H9 (cell line): ENCODE measurements at regions not wholly inside any gene's neighbourhood (a gene's known extent, or its start where the extent isn't known, plus 50 kb on each side); places are given as distances from the start of the nearest gene placed in this dataset.

Source experiments
- DNase-seq: peaks from one replicate; pipeline ENCODE4 v3.0.0-alpha.2; 2017
- H2AFZ ChIP-seq: one replicate; pipeline ENCODE4 v1.6.1; 2013; ENCODE audit warnings: mild to moderate bottlenecking, low read length, control low read depth, moderate library complexity
- H2AK5ac ChIP-seq: 2 replicates; pipeline ENCODE4 v1.6.1; 2013; ENCODE audit warnings: low read length, control low read depth, mixed read lengths; ENCODE audit not compliant: insufficient read length
- H2BK120ac ChIP-seq: one replicate; pipeline ENCODE4 v1.6.1; 2013; ENCODE audit warnings: low read depth, mild to moderate bottlenecking, low read length, control low read depth, inconsistent platforms; ENCODE audit not compliant: poor library complexity, severe bottlenecking
- H2BK12ac ChIP-seq: 2 replicates; pipeline ENCODE4 v1.6.1; 2013; ENCODE audit warnings: low read length, control low read depth, mixed read lengths, low read depth; ENCODE audit not compliant: insufficient read length
- H2BK15ac ChIP-seq: 2 replicates; pipeline ENCODE4 v1.6.1; 2013; ENCODE audit warnings: low read depth, low read length, control low read depth
- H2BK20ac ChIP-seq: one replicate; pipeline ENCODE4 v1.6.1; 2013; ENCODE audit warnings: low read depth, mild to moderate bottlenecking, low read length, control low read depth, inconsistent platforms; ENCODE audit not compliant: poor library complexity, severe bottlenecking
- H2BK5ac ChIP-seq: 2 replicates; pipeline ENCODE4 v1.6.1; 2013; ENCODE audit warnings: low read length, control low read depth, mixed read lengths; ENCODE audit not compliant: insufficient read length
- H3K14ac ChIP-seq: 2 replicates; pipeline ENCODE4 v1.6.1; 2013; ENCODE audit warnings: low read length, control low read depth; ENCODE audit not compliant: insufficient read depth
- H3K18ac ChIP-seq: 2 replicates; pipeline ENCODE4 v1.6.1; 2013; ENCODE audit warnings: low read depth, mild to moderate bottlenecking, mixed read lengths, low read length, control low read depth; ENCODE audit not compliant: insufficient read length
- H3K23ac ChIP-seq: 2 replicates; pipeline ENCODE4 v1.6.1; 2013; ENCODE audit warnings: low read length, control low read depth, mixed read lengths, low read depth; ENCODE audit not compliant: insufficient read length
- H3K23me2 ChIP-seq: 2 replicates; pipeline ENCODE4 v1.6.1; 2013; ENCODE audit warnings: low read depth, mild to moderate bottlenecking, mixed read lengths, low read length, control low read depth; ENCODE audit not compliant: insufficient read length, poor library complexity, severe bottlenecking
- H3K27ac ChIP-seq: 2 replicates; pipeline ENCODE4 v1.5.1; 2013; ENCODE audit warnings: low read length, control low read depth, mixed read lengths, low read depth; ENCODE audit not compliant: insufficient read length
- H3K27me3 ChIP-seq: 2 replicates; pipeline ENCODE4 v1.6.1; 2013; ENCODE audit warnings: low read length, control low read depth, inconsistent platforms; ENCODE audit not compliant: insufficient read depth
- H3K4ac ChIP-seq: 2 replicates; pipeline ENCODE4 v1.6.1; 2013; ENCODE audit warnings: low read depth, mild to moderate bottlenecking, control low read depth, inconsistent platforms, low read length, moderate library complexity
- H3K4me1 ChIP-seq: 2 replicates; pipeline ENCODE4 v1.6.1; 2013; ENCODE audit warnings: low read length, control low read depth, inconsistent platforms; ENCODE audit not compliant: insufficient read depth
- H3K4me2 ChIP-seq: 2 replicates; pipeline ENCODE4 v1.6.1; 2013; ENCODE audit warnings: low read length, control low read depth, mixed read lengths; ENCODE audit not compliant: insufficient read length, insufficient read depth
- H3K56ac ChIP-seq: 2 replicates; pipeline ENCODE4 v1.6.1; 2013; ENCODE audit warnings: low read depth, mild to moderate bottlenecking, mixed read lengths, low read length, control low read depth; ENCODE audit not compliant: insufficient read length
- H3K79me1 ChIP-seq: 2 replicates; pipeline ENCODE4 v1.6.1; 2013; ENCODE audit warnings: low read depth, mild to moderate bottlenecking, moderate library complexity, low read length, control low read depth, inconsistent platforms; ENCODE audit not compliant: insufficient read depth, poor library complexity, severe bottlenecking
- H3K79me2 ChIP-seq: 2 replicates; pipeline ENCODE4 v1.6.1; 2013; ENCODE audit warnings: low read length, control low read depth, inconsistent platforms; ENCODE audit not compliant: insufficient read depth
- H3K9ac ChIP-seq: 2 replicates; pipeline ENCODE4 v1.6.1; 2013; ENCODE audit warnings: low read length, control low read depth, mixed read lengths; ENCODE audit not compliant: insufficient read length; ENCODE audit errors: extremely low read depth
- H3K9me3 ChIP-seq: one replicate; pipeline ENCODE4 v1.6.1; 2013; ENCODE audit warnings: low read depth, low read length, inconsistent platforms; ENCODE audit not compliant: control insufficient read depth
- H3T11ph ChIP-seq: one replicate; pipeline ENCODE4 v1.6.1; 2013; ENCODE audit warnings: mild to moderate bottlenecking, low read length, control low read depth, inconsistent platforms
- H4K20me1 ChIP-seq: one replicate; pipeline ENCODE4 v1.6.1; 2013; ENCODE audit not compliant: control insufficient read depth, insufficient read length, insufficient read depth
- H4K5ac ChIP-seq: 2 replicates; pipeline ENCODE4 v1.6.1; 2013; ENCODE audit warnings: low read depth, mild to moderate bottlenecking, mixed read lengths, low read length, control low read depth; ENCODE audit not compliant: insufficient read length
- H4K8ac ChIP-seq: replicated peaks from 2 replicates; pipeline ENCODE4 v1.6.1; 2013; ENCODE audit warnings: low read length, control low read depth, mixed read lengths, low read depth; ENCODE audit not compliant: insufficient read length
- H4K91ac ChIP-seq: 2 replicates; pipeline ENCODE4 v1.6.1; 2013; ENCODE audit warnings: low read depth, mild to moderate bottlenecking, moderate library complexity, mixed read lengths, low read length, control low read depth; ENCODE audit not compliant: insufficient read length
- H3K27ac Mint-ChIP-seq, 3 experiments: 2 replicates in 2 of 3; 3 replicates in 1 of 3; pipeline ENCODE4 v1.8.0; 2020 to 2021; ENCODE audit warnings: mixed read lengths in 3 of 3, mild to moderate bottlenecking in 1 of 3, moderate library complexity in 1 of 3
- H3K27me3 Mint-ChIP-seq: 2 replicates; pipeline ENCODE4 v1.8.0; 2021; ENCODE audit warnings: low read depth, mild to moderate bottlenecking, moderate library complexity, mixed read lengths
- H3K36me3 Mint-ChIP-seq, 3 experiments: 2 replicates in 2 of 3; 3 replicates in 1 of 3; pipeline ENCODE4 v1.8.0; 2020 to 2021; ENCODE audit warnings: low read depth in 3 of 3, mixed read lengths in 3 of 3; ENCODE audit not compliant: insufficient read depth in 1 of 3
- H3K4me1 Mint-ChIP-seq, 2 experiments: 2 replicates each; pipeline ENCODE4 v1.8.0; 2020; ENCODE audit warnings: mixed read lengths in 2 of 2
- H3K4me3 Mint-ChIP-seq, 2 experiments: 2 replicates in 1 of 2; 3 replicates in 1 of 2; pipeline ENCODE4 v1.8.0; 2020 to 2021; ENCODE audit warnings: mild to moderate bottlenecking in 2 of 2, mixed read lengths in 2 of 2, moderate library complexity in 1 of 2
- H3K9me3 Mint-ChIP-seq, 2 experiments: 2 replicates in 1 of 2; 3 replicates in 1 of 2; pipeline ENCODE4 v1.8.0; 2020; ENCODE audit warnings: mild to moderate bottlenecking in 2 of 2, mixed read lengths in 2 of 2, moderate library complexity in 1 of 2
- WGBS: extraction: QIAGEN DNeasy Blood & Tissue Kit; methylation state at CpG from one replicate; pipeline ENCODE4 v1.1.7; 2013; ENCODE audit warnings: missing lambda C conversion rate, low lambda C conversion rate, mixed read lengths; ENCODE audit not compliant: insufficient read length; ENCODE audit errors: extremely low coverage; 5-methylcytosine and 5-hydroxymethylcytosine counted together
- TF ChIP-seq, protein P1 (sequence below): fragments of 200-600 bp; sonication (generic); conservative IDR thresholded peaks from 3 replicates; pipeline ENCODE4 v1.8.0; 2021; ENCODE audit warnings: antibody characterized with exemption, mild to moderate bottlenecking

DNA sequence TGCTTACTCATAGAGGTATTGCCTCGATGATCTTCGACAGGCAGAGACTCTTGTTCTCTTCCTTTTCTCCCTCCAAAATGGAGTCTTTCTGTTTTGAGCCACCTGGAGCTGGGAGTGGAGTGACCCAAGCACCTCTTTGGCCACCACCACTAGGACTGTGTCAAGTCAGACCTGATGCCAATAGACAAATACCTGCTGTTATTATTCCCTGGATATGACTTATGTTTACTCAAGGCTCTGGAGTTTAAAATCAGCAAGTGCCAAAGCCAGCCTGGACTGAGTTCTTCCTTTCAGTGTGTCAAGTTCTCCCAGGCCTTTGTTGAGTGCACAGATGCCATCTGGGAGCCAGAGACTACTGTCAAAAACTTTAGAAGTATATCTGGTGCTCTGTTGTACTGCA is 130.2 kb upstream of the SLC6A14 start:
- H4K20me1 ChIP-seq = no peaks in the 10 kb centered on the region
- TF ChIP-seq, protein P1, sequence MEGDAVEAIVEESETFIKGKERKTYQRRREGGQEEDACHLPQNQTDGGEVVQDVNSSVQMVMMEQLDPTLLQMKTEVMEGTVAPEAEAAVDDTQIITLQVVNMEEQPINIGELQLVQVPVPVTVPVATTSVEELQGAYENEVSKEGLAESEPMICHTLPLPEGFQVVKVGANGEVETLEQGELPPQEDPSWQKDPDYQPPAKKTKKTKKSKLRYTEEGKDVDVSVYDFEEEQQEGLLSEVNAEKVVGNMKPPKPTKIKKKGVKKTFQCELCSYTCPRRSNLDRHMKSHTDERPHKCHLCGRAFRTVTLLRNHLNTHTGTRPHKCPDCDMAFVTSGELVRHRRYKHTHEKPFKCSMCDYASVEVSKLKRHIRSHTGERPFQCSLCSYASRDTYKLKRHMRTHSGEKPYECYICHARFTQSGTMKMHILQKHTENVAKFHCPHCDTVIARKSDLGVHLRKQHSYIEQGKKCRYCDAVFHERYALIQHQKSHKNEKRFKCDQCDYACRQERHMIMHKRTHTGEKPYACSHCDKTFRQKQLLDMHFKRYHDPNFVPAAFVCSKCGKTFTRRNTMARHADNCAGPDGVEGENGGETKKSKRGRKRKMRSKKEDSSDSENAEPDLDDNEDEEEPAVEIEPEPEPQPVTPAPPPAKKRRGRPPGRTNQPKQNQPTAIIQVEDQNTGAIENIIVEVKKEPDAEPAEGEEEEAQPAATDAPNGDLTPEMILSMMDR = no peak
- no peak overlapping the region for H3K9ac ChIP-seq
- no peak overlapping the region for H2AFZ ChIP-seq
- no peaks in the 10 kb centered on the region for H3K9me3 ChIP-seq
- H3K56ac ChIP-seq = no peak overlapping the region
- WGBS = no CpG with 5 or more reads among the region's 2 CpGs
- no peak overlapping the region for H3K4ac ChIP-seq
- H4K8ac ChIP-seq = no peak overlapping the region
- H3K4me1 ChIP-seq = no peaks in the 10 kb centered on the region
- no peak overlapping the region for H2BK20ac ChIP-seq
- H3K79me1 ChIP-seq = no peaks in the 10 kb centered on the region
- Mint-ChIP-seq H3K36me3 (peaks cover 0 to 26% (median 5%) of the 10 kb centered on the region in 3 experiments; a peak in 6 of 7 replicates), H3K4me3 (no peak overlapping the region; a peak in 1 of 5 replicates), H3K4me1 (no peaks in the 10 kb centered on the region), H3K9me3 (peaks cover 17 to 23% of the 10 kb centered on the region in 2 experiments), H3K27ac (no peak overlapping the region), H3K27me3 (peaks cover 3% of the 10 kb centered on the region; the same call in 1 of the 2 replicates)
- no peak for DNase-seq
- H3K4me2 ChIP-seq = no peak overlapping the region
- H3K79me2 ChIP-seq = no peaks in the 10 kb centered on the region
- H2BK12ac ChIP-seq = no peak overlapping the region
- no peak overlapping the region for H2BK120ac ChIP-seq
- H2BK15ac ChIP-seq = no peak overlapping the region
- H2BK5ac ChIP-seq = no peak overlapping the region
- no peak overlapping the region for H4K91ac ChIP-seq
- H3K23me2 ChIP-seq = no peaks in the 10 kb centered on the region
- no peak overlapping the region for H3T11ph ChIP-seq
- no peak overlapping the region for H3K23ac ChIP-seq
- H4K5ac ChIP-seq = no peak overlapping the region
- no peak overlapping the region for H2AK5ac ChIP-seq
- no peaks in the 10 kb centered on the region for H3K27me3 ChIP-seq
- no peak overlapping the region for H3K27ac ChIP-seq
- H3K18ac ChIP-seq = no peak overlapping the region
- H3K14ac ChIP-seq = no peak overlapping the region
